ENCODE measurements at regions not wholly inside any gene's neighbourhood (a gene's known extent, or its start where the extent isn't known, plus 50 kb on each side); places are given as distances from the start of the nearest gene placed in this dataset.
"Not testable (repeated sequence)": the region's sequence is repeated elsewhere in the genome, so short reads cannot be mapped to it uniquely, and the experiment has no call there.

DNA sequence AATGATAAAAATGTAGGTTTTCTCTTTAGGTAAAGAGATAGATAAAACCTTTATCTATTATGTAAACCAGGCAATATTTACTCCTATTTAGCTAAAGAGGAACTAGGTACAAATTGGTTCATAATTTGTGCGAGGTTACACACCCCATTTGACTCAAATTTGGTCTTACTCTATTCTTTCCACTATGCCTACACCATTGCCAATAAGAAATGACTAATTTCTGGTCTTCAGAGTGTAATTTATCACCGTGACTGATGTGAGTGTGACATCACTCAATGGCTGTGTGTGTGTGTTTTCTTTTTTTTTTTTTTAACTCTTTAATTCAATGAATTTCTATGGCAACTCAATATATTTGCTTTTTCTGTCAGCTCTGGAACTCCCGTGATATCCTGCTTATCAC, 955.8 kb downstream of the TDRD15 start:
- TF ChIP-seq, protein P1, sequence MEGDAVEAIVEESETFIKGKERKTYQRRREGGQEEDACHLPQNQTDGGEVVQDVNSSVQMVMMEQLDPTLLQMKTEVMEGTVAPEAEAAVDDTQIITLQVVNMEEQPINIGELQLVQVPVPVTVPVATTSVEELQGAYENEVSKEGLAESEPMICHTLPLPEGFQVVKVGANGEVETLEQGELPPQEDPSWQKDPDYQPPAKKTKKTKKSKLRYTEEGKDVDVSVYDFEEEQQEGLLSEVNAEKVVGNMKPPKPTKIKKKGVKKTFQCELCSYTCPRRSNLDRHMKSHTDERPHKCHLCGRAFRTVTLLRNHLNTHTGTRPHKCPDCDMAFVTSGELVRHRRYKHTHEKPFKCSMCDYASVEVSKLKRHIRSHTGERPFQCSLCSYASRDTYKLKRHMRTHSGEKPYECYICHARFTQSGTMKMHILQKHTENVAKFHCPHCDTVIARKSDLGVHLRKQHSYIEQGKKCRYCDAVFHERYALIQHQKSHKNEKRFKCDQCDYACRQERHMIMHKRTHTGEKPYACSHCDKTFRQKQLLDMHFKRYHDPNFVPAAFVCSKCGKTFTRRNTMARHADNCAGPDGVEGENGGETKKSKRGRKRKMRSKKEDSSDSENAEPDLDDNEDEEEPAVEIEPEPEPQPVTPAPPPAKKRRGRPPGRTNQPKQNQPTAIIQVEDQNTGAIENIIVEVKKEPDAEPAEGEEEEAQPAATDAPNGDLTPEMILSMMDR (IDR thresholded peaks at IDR 0.05) = no peak
- intact Hi-C loops (cut with DNase I; ENCODE audit: low total_unique reads) = no loop called here

DNA sequence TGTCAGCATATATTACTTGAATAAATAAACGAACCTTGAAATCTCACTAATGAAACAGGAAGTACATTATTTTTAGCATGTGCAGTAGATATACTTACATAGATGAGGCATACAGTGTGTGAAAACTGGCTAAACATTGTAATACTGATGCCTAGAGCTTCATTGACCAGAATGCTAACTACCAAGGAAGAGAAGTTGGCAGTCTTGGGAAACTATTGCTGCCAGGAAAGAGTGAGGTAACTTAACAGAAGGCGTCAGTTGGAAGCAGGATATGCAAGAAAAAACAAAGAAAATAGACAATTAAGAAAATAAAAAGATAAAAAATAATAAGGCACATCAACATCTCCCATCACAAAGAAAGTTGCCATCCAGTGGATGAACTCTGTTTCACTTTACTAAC, 963.0 kb downstream of the TDRD15 start:
- DNase-seq = no peak
- Histone ChIP-seq H3K9me3 (peaks cover 0 to 3% (median 0%) of the 10 kb centered on the region in 3 donors), H3K27ac (peak overlapping the region in 1 of 2 donors; percentile 18), H3K4me3 (no peak overlapping the region), H3K27me3 (no peaks in the 10 kb centered on the region), H3K36me3 (no peaks in the 10 kb centered on the region), H3K4me1 (peaks cover 0 to 8% (median 0%) of the 10 kb centered on the region in 4 donors)
- TF ChIP-seq, protein P1 (IDR thresholded peaks at IDR 0.05) = no peak
- intact Hi-C loops (cut with DNase I; ENCODE audit: low total_unique reads) = no loop called here

More for the DNA sequence above, 955.8 kb downstream of the TDRD15 start:
- Histone ChIP-seq H3K36me3 (no peaks in the 10 kb centered on the region), H3K4me3 (no peak overlapping the region), H3K27me3 (no peaks in the 10 kb centered on the region), H3K27ac (no peak overlapping the region), H3K9me3 (no peaks in the 10 kb centered on the region), H3K4me1 (no peaks in the 10 kb centered on the region)
- DNase-seq = no peak

DNA sequence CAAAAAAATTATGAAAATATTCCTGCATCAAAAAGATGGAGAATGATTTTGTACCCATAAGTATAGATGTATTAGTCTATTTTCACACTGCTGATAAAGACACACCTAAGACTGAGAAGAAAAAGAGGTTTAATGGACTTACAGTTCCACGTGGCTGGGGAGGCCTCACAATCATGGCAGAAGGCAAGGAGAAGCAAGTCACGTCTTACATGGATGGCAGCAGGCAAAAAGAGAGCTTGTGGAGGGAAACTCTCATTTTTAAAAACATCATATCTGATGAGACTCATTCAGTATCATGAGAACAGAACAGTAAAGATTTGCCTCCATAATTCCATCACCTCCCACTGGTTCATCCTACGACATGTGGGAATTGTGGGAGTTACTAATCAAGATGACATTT, 979.8 kb downstream of the TDRD15 start:
- H3K27me3 ChIP-seq; H3K4me3 ChIP-seq; H3K36me3 ChIP-seq; H3K9me3 ChIP-seq; DNase-seq; intact Hi-C loops (cut with DNase I; ENCODE audit: low total_unique reads); H3K4me1 ChIP-seq; H3K27ac ChIP-seq: not testable (repeated sequence)

DNA sequence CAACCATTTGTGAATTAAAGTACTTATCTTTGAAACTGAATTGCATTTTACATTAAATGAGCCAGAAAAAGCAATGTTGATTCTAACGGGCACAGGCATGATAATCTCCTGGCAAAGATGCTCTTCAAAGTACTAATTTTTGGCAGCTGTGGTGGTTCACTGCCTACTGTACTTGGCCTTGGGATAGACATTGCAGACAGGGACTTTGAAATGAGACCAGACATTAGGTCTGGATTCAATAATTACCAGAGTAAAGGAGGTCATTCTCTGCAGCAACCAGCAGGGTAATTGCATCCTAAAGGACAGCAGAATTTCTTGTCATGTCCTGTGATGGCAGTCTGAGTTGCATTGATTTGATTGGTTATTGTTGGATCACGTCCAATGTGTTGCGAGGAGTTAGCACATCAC, 986.5 kb downstream of the TDRD15 start:
- no peaks in the 10 kb centered on the region for H3K27me3 ChIP-seq
- no peaks in the 10 kb centered on the region for H3K36me3 ChIP-seq
- H3K27ac ChIP-seq = no peak overlapping the region
- peaks cover 0 to 3% (median 1%) of the 10 kb centered on the region in 3 donors for H3K9me3 ChIP-seq
- H3K4me3 ChIP-seq = no peak overlapping the region
- H3K4me1 ChIP-seq = no peaks in the 10 kb centered on the region
- intact Hi-C loops (cut with DNase I; ENCODE audit: low total_unique reads) = no loop called here
- TF ChIP-seq, protein P1 (IDR thresholded peaks at IDR 0.05) = no peak
- no peak for DNase-seq

DNA sequence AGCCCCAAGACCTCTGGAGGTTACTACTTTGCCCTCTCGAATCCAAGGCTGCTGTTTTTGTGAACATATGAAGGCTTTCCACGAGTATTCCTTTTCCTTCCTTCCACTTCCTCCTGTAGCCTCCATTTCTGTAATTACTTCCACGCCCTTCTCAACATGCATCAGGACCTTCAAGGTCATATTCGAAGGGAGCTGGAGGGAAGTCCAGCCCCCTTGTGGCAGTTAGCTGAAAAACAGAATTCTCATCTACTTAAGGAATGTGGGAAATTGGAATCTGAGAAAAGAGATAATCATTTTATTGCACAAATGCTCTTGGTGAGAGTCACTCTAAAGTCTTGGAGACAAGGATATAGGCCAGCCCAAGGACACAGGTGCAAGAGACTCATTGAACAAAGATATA, 1000.2 kb downstream of the TDRD15 start:
- no peaks in the 10 kb centered on the region for H3K9me3 ChIP-seq
- DNase-seq = no peak
- no peak overlapping the region for H3K4me3 ChIP-seq
- no peaks in the 10 kb centered on the region for H3K4me1 ChIP-seq
- H3K27me3 ChIP-seq = no peaks in the 10 kb centered on the region
- H3K27ac ChIP-seq = no peak overlapping the region
- TF ChIP-seq, protein P1 (IDR thresholded peaks at IDR 0.05) = no peak
- intact Hi-C loops (cut with DNase I; ENCODE audit: low total_unique reads) = no loop called here
- no peaks in the 10 kb centered on the region for H3K36me3 ChIP-seq

DNA sequence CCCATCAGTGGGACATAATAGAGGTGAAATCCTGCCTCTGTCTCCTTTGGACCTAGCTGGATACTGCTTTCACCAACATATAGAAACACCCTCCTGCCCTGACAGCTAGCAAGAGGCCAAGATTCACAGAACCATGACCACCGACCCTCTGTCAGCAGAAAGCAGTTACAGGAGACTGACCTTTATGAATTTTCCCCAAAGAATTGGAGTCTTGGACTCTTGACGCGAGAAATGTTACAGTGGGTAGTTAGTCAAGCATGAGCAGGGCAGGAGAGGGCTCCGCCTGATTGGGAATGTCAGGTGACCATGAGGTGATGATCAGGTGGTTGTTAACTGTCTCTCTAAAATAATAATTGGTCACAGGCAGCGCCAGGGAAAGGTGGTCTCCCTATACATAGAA, 1002.3 kb downstream of the TDRD15 start:
- intact Hi-C loops (cut with DNase I; ENCODE audit: low total_unique reads) = no loop called here
- Histone ChIP-seq H3K27me3 (no peaks in the 10 kb centered on the region), H3K9me3 (no peaks in the 10 kb centered on the region), H3K36me3 (no peaks in the 10 kb centered on the region), H3K4me1 (no peaks in the 10 kb centered on the region), H3K4me3 (no peak overlapping the region), H3K27ac (no peak overlapping the region)
- TF ChIP-seq, protein P1 (IDR thresholded peaks at IDR 0.05) = no peak
- no peak for DNase-seq
